Ovary (tissue), 7 donors: ENCODE measurements at regions not wholly inside any gene's neighbourhood (a gene's known extent, or its start where the extent isn't known, plus 50 kb on each side); places are given as distances from the start of the nearest gene placed in this dataset.

Source experiments
- DNase-seq, 5 donors: peaks; one replicate each; pipeline ENCODE4 v3.0.0-alpha.2; 2019 to 2020
- H3K27ac ChIP-seq, 2 donors: fragments of 200-600 bp; one replicate each; pipeline versions ENCODE4 v1.5.1 to v1.8.0; 2019 to 2022
- H3K27me3 ChIP-seq: fragments of 200-600 bp; one replicate; pipeline ENCODE4 v1.8.0; 2022
- H3K36me3 ChIP-seq: fragments of 200-600 bp; sonication (generic); one replicate; pipeline ENCODE4 v1.5.1; 2019
- H3K4me1 ChIP-seq: one replicate; pipeline ENCODE4 v1.8.1; 2013; ENCODE audit warnings: mild to moderate bottlenecking, moderate library complexity; ENCODE audit not compliant: insufficient read depth
- H3K4me3 ChIP-seq: fragments of 200-600 bp; sonication (generic); one replicate; pipeline ENCODE4 v1.5.1; 2017
- H3K9me3 ChIP-seq, 2 donors: fragments of 200-600 bp in 1 of 2; sonication (generic) in 1 of 2; one replicate each; pipeline versions ENCODE4 v1.5.1 to v1.8.1; 2013 to 2019; ENCODE audit warnings: mild to moderate bottlenecking in 1 of 2, moderate library complexity in 1 of 2
- EP300 ChIP-seq: sonication (generic); formaldehyde crosslinking; IDR thresholded peaks from one replicate; pipeline ENCODE4 v1.6.1; 2017; ENCODE audit warnings: antibody characterized with exemption
- POLR2A ChIP-seq: fragments of 450-650 bp; IDR thresholded peaks from one replicate; pipeline ENCODE4 v1.6.1; 2017; ENCODE audit warnings: antibody characterized with exemption, mild to moderate bottlenecking, moderate library complexity
- WGBS, 3 donors: extraction: QIAGEN DNeasy Blood & Tissue Kit in 1 of 3; methylation state at CpG; one replicate each; pipeline versions ENCODE4 v1.1.5 to v1.1.7; 2013 to 2017; 5-methylcytosine and 5-hydroxymethylcytosine counted together
- intact Hi-C, 4 donors: fragments of 100-400 bp; cut with DNase I; formaldehyde crosslinking; loops; one replicate each; pipeline versions ENCODE4 v1.11.0 to v1.15.1; 2022 to 2023
- TF ChIP-seq, protein P1 (sequence below), 3 donors: fragments of 450-650 bp in 2 of 3; fragments of 200-600 bp in 1 of 3; IDR thresholded peaks; one replicate each; pipeline versions ENCODE4 v1.5.1 to v1.8.0; 2016 to 2022; ENCODE audit warnings: antibody characterized with exemption in 3 of 3, mild to moderate bottlenecking in 1 of 3
- donor health status: DM: no; HTN: no; CAD: no; lungs with moderate emphysema.
- donor health status: DM: no; HTN: no; CAD: no.
- donor health status: Bipolar disorder and iron deficiency.
- donor health status: DM: no; HTN: no; CAD: no.
- donor health status: DM: yes; HTN: yes; CAD: no.

DNA sequence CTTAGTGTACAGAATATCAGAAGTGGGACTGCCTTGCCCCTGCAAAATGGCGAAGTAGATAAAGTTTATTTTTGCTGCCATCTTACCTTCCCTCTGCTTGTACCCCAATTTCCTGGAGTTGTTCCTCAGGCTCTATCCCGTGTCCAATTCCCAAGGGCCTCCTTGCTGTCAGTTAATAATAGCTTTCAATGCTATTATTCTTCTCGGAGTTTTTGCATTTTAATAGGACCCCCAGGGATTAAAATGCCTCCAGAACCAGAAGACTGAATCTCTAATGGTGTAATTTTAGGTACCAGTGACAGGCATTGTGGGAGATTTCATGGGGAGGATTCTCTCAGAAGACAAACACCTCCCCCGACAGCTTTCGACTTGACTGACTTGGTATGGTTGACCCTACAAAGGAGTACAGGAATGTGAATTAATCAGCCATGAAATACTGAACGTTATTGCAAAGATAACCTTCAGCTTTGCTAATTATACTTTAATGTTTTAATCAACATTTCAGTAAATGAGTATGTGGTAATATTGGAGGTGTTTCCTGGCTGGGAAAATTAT lies 75.2 kb downstream of the ZNF22 start:
- Histone ChIP-seq H3K27ac (no peak overlapping the region), H3K36me3 (no peaks in the 10 kb centered on the region), H3K4me3 (no peak overlapping the region), H3K4me1 (no peaks in the 10 kb centered on the region), H3K9me3 (peaks cover 0 to 4% of the 10 kb centered on the region in 2 donors), H3K27me3 (no peaks in the 10 kb centered on the region)
- no peak for DNase-seq
- intact Hi-C loops = no loop called here
- TF ChIP-seq EP300 (no peak), POLR2A (no peak)
- TF ChIP-seq, protein P1, sequence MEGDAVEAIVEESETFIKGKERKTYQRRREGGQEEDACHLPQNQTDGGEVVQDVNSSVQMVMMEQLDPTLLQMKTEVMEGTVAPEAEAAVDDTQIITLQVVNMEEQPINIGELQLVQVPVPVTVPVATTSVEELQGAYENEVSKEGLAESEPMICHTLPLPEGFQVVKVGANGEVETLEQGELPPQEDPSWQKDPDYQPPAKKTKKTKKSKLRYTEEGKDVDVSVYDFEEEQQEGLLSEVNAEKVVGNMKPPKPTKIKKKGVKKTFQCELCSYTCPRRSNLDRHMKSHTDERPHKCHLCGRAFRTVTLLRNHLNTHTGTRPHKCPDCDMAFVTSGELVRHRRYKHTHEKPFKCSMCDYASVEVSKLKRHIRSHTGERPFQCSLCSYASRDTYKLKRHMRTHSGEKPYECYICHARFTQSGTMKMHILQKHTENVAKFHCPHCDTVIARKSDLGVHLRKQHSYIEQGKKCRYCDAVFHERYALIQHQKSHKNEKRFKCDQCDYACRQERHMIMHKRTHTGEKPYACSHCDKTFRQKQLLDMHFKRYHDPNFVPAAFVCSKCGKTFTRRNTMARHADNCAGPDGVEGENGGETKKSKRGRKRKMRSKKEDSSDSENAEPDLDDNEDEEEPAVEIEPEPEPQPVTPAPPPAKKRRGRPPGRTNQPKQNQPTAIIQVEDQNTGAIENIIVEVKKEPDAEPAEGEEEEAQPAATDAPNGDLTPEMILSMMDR (IDR thresholded peaks at IDR 0.05) = no peak
- 49 to 55% (median 50%) methylated on average over 6 of the region's 6 CpGs for WGBS, 3 donors

DNA sequence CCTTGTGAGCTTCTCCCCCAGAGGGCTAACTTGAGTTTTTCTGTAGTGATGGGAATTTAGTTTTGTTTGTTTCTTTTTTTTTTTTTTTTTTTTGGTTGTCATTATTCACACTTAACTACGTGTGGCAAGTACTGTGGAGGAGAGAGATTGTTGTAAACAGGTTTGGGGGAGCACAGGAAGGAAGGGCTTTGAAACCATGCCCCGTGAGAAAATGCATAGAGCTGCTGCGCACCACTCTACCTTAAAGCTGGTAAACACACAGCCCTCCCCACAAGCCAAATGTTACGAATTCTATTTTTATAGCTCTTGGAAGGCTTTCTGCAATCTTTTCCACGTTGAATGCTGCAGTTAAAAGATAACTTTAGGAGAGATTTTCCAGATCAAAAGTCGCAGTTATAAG lies 76.2 kb downstream of the ZNF22 start:
- Histone ChIP-seq H3K27me3 (no peaks in the 10 kb centered on the region), H3K36me3 (no peaks in the 10 kb centered on the region), H3K4me1 (no peaks in the 10 kb centered on the region), H3K4me3 (no peak overlapping the region), H3K9me3 (no peaks in the 10 kb centered on the region), H3K27ac (no peak overlapping the region)
- DNase-seq = no peak
- TF ChIP-seq, protein P1 (IDR thresholded peaks at IDR 0.05) = no peak
- TF ChIP-seq POLR2A (no peak), EP300 (no peak)
- WGBS, 3 donors = 17 to 36% (median 25%) methylated on average over 6 of the region's 6 CpGs
- intact Hi-C loops = no loop called here

DNA sequence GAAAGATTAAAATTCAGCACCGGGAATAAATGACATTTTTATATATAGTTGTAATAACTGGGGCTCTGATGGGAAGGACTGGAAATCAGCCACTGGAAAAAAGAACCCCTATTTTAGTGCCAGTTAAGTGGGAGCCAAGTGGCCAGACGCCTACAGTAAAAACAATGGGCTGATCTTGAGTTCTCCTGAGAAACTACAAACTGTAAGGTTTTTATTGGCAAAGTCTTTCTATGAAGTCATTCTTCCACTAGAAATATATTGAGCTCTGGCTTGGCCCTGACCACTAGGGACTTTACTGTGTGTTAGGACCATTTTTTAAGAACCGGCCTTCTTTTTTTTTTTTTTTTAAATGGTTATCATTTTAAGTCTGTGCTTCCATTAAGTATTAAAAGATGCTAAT lies 79.6 kb downstream of the ZNF22 start:
- Histone ChIP-seq H3K9me3 (no peaks in the 10 kb centered on the region), H3K36me3 (no peaks in the 10 kb centered on the region), H3K4me1 (no peaks in the 10 kb centered on the region), H3K27ac (no peak overlapping the region), H3K27me3 (no peaks in the 10 kb centered on the region), H3K4me3 (no peak overlapping the region)
- DNase-seq = no peak
- WGBS, 3 donors = 48 to 78% (median 76%) methylated on average over 3 of the region's 3 CpGs
- no peak for TF ChIP-seq POLR2A
- no peak for TF ChIP-seq EP300
- TF ChIP-seq, protein P1 (IDR thresholded peaks at IDR 0.05) = no peak
- intact Hi-C loops = no loop called here

DNA sequence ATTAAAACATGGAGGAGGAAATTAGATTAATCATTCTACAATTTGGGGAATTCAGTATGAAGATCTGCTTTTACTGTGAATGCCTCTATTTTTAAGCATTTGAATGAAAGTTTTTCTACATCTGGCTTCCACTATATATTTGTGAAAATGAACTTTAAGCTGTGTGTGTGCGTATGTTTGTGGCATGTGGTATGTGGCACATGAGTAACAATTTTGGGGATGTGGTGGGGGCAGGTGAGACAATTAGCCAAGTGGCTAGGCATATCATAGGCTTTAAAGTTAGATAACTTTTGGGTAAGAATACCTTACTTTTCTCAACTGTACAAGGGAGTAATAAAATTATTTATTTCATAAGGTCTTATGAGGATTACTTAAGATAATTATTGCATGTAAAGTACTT lies 81.5 kb downstream of the ZNF22 start:
- no peaks in the 10 kb centered on the region for H3K9me3 ChIP-seq
- TF ChIP-seq, protein P1 (IDR thresholded peaks at IDR 0.05) = no peak
- TF ChIP-seq EP300 (no peak), POLR2A (no peak)
- WGBS, 3 donors = 80 to 84% (median 80%) methylated on average over 1 of the region's 1 CpG
- intact Hi-C loops = no loop called here
- H3K27me3 ChIP-seq = no peaks in the 10 kb centered on the region
- no peaks in the 10 kb centered on the region for H3K36me3 ChIP-seq
- no peak for DNase-seq
- H3K4me1 ChIP-seq = no peaks in the 10 kb centered on the region
- H3K4me3 ChIP-seq = no peak overlapping the region
- H3K27ac ChIP-seq = no peak overlapping the region
